ENCODE measurements at regions not wholly inside any gene's neighbourhood (a gene's known extent, or its start where the extent isn't known, plus 50 kb on each side); places are given as distances from the start of the nearest gene placed in this dataset.

DNA sequence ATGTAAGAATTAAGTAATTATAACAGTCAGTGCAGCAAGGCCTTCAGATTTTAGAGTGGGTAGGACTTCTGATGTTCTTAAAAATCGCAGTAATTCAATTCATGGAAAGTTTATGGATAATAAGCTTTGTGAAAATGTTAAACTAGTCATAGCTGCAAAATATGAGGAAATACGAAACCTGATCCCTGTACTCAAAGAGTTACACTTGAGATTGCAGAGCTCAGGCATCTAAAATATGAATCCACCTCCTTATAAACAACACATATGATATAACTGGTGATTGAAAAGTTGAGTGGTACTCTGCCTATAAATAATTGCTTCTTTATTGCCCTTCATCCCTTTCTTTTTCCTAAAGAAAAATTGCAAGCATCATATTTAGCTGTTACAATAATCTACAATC lies 473.3 kb downstream of the OTOL1 start:
- peak; percentile 18 for DNase-seq (ENCODE audit: low read depth)
- H3K4me3 ChIP-seq (replicated peaks; ENCODE audit: low read depth, low read length): no peak overlapping the region
- TF ChIP-seq CTCF (IDR thresholded peaks at IDR 0.05; ENCODE audit: low read length, missing control alignments): no peak

GRCh38 chr3:161975201-161975600 lies 478.6 kb downstream of the OTOL1 start:
- TF ChIP-seq CTCF (IDR thresholded peaks at IDR 0.05; ENCODE audit: low read length, missing control alignments): no peak
- no peak overlapping the region for H3K4me3 ChIP-seq (replicated peaks; ENCODE audit: low read depth, low read length)
- no peak for DNase-seq (ENCODE audit: low read depth)

DNA sequence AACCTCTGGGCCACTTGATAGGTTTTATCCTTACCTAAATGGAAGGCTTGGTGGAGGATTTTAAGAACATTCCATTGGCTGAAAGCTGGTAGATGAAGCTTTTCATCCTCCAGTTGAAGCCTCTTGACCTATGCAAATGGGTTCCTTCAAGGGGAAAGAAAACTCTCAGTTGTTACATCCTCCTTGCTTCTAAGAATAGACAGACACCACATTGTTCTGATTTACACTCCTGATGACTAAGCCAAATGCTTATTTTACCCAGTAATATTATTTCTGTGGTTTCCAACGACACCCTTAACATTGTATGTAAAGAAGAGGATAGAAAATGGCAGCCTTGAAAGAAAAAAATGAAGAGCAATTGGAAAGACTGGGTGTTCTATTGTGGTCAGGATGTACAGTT lies 480.5 kb downstream of the OTOL1 start:
- TF ChIP-seq CTCF (IDR thresholded peaks at IDR 0.05; ENCODE audit: low read length, missing control alignments): no peak
- DNase-seq (ENCODE audit: low read depth): peak; percentile 38
- no peak overlapping the region for H3K4me3 ChIP-seq (replicated peaks; ENCODE audit: low read depth, low read length)

- TF ChIP-seq CTCF (IDR thresholded peaks at IDR 0.05; ENCODE audit: low read length, missing control alignments): no peak
- no peak for DNase-seq (ENCODE audit: low read depth)
- H3K4me3 ChIP-seq (replicated peaks; ENCODE audit: low read depth, low read length): no peak overlapping the region
These were observed 481.2 kb downstream of the OTOL1 start for GRCh38 chr3:161977850-161978249.

DNA sequence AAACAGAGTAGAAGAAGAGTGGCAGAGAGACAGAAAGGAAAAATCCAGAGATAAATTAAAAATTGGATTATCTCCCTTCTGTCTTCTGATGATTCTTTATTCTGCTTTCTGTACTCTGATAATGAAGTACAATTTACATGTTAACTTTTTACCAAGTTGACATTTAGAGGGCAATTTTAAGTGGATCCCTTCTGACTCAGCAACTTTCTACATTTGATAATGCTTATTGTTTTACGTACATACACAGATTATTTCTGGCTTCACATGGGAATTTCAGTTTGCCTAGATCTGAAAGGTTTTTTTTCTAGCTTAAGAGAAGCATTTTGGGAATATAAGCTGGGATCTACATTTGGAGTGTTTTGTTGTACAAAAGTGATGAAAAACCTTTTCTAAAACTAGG lies 491.3 kb downstream of the OTOL1 start:
- TF ChIP-seq CTCF (IDR thresholded peaks at IDR 0.05; ENCODE audit: low read length, missing control alignments): no peak
- no peak overlapping the region for H3K4me3 ChIP-seq (replicated peaks; ENCODE audit: low read depth, low read length)
- DNase-seq (ENCODE audit: low read depth): peak; percentile 10

DNA sequence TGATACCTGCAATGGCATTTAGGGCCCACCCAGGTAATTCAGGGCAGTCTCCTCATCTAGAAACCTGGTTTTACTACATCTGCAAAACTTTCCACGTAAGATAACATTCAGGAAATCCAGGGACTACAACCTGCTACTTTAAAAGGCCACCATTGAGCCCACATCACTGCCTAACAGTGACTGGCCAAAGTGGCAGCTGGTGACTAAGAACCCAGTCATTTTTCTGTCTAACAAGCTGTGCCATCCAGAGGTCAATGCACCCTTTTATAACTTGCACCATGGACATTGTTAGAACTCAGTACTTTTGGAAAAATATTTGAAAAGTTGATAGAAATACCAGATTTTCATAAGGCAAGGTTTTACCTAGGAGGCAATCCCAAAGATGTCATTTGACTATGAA lies 492.4 kb downstream of the OTOL1 start:
- no peak for DNase-seq (ENCODE audit: low read depth)
- H3K4me3 ChIP-seq (replicated peaks; ENCODE audit: low read depth, low read length): no peak overlapping the region
- TF ChIP-seq CTCF (IDR thresholded peaks at IDR 0.05; ENCODE audit: low read length, missing control alignments): no peak

- no peak for TF ChIP-seq CTCF (IDR thresholded peaks at IDR 0.05; ENCODE audit: low read length, missing control alignments)
- no peak for DNase-seq (ENCODE audit: low read depth)
- H3K4me3 ChIP-seq (replicated peaks; ENCODE audit: low read depth, low read length): no peak overlapping the region
These were observed 493.4 kb downstream of the OTOL1 start for GRCh38 chr3:161990036-161990435.
